ENCODE measurements at regions not wholly inside any gene's neighbourhood (a gene's known extent, or its start where the extent isn't known, plus 50 kb on each side); places are given as distances from the start of the nearest gene placed in this dataset.
"Not testable (repeated sequence)": the region's sequence is repeated elsewhere in the genome, so short reads cannot be mapped to it uniquely, and the experiment has no call there.

DNA sequence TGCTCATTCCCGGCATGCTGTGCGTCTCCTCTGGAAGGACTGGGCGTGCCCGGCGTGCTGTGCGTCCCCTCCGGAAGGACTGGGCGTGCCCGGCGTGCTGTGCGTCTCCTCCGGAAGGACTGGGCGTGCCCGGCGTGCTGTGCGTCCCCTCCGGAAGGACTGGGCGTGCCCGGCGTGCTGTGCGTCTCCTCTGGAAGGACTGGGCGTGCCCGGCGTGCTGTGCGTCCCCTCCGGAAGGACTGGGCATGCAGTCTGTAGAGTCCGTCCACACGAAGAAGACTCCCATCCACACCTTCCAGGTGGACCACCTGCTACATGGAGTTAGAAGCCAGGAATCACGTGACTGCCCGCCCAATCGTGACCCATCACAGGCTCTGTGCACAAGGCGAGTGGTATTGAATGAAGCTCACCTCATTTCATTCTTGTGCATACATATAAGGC lies 577.7 kb upstream of the ADARB2 start:
- not testable (repeated sequence) for H3K4ac ChIP-seq (ENCODE audit: low read depth in 1 of 2, low read length in 2 of 2); H2BK120ac ChIP-seq (ENCODE audit: low read depth, low read length); H3K14ac ChIP-seq (ENCODE audit: low read length in 2 of 2); H3K4me2 ChIP-seq (ENCODE audit: low read length, poor library complexity, severe bottlenecking); H3K9ac ChIP-seq (ENCODE audit: low read length); H3K4me1 ChIP-seq (ENCODE audit: control insufficient read depth, insufficient read depth, low read depth, low read length); H4K91ac ChIP-seq (ENCODE audit: low read length); H2BK15ac ChIP-seq (ENCODE audit: low read depth, poor library complexity, severe bottlenecking); H3K18ac ChIP-seq (ENCODE audit: low read depth in 1 of 2, low read length in 2 of 2); H3K27ac ChIP-seq (ENCODE audit: low read length, poor library complexity, severe bottlenecking); H2BK5ac ChIP-seq (ENCODE audit: low read depth, low read length, poor library complexity, severe bottlenecking); H3K79me1 ChIP-seq (replicated peaks; ENCODE audit: low read length, poor library complexity, severe bottlenecking); H2BK12ac ChIP-seq (ENCODE audit: low read length in 2 of 2); H3K4me3 ChIP-seq (ENCODE audit: insufficient read depth in 1 of 2, low read depth in 1 of 2, low read length in 2 of 2); H3K36me3 ChIP-seq (ENCODE audit: control insufficient read depth in 1 of 2, insufficient read depth in 2 of 2, low read depth in 1 of 2, low read length in 2 of 2); DNase-seq; H3K9me3 ChIP-seq (ENCODE audit: control insufficient read depth, low read length); H3K27me3 ChIP-seq (ENCODE audit: control insufficient read depth in 1 of 2, insufficient read depth in 1 of 2, low read length in 2 of 2); H3K23ac ChIP-seq (ENCODE audit: low read length in 2 of 2); H2AFZ ChIP-seq (ENCODE audit: low read depth, low read length); H4K8ac ChIP-seq (ENCODE audit: low read length); H2AK5ac ChIP-seq (ENCODE audit: low read length, severe bottlenecking)
- 95% methylated on average over 19 of the region's 32 CpGs for WGBS

- Histone ChIP-seq H3K18ac (ENCODE audit: low read depth in 1 of 2, low read length in 2 of 2) (no peak overlapping the region), H3K23ac (ENCODE audit: low read length in 2 of 2) (no peak overlapping the region), H3K9ac (ENCODE audit: low read length) (no peak overlapping the region), H3K9me3 (ENCODE audit: control insufficient read depth, low read length) (peaks cover 3% of the 10 kb centered on the region), H3K79me1 (replicated peaks; ENCODE audit: low read length, poor library complexity, severe bottlenecking) (no peaks in the 10 kb centered on the region), H3K27me3 (ENCODE audit: control insufficient read depth in 1 of 2, insufficient read depth in 1 of 2, low read length in 2 of 2) (no peaks in the 10 kb centered on the region), H3K27ac (ENCODE audit: low read length, poor library complexity, severe bottlenecking) (no peak overlapping the region), H3K4me3 (ENCODE audit: insufficient read depth in 1 of 2, low read depth in 1 of 2, low read length in 2 of 2) (no peak overlapping the region), H3K36me3 (ENCODE audit: control insufficient read depth in 1 of 2, insufficient read depth in 2 of 2, low read depth in 1 of 2, low read length in 2 of 2) (no peaks in the 10 kb centered on the region), H3K4ac (ENCODE audit: low read depth in 1 of 2, low read length in 2 of 2) (no peak overlapping the region), H2AFZ (ENCODE audit: low read depth, low read length) (no peak overlapping the region), H4K8ac (ENCODE audit: low read length) (no peak overlapping the region), H3K4me1 (ENCODE audit: control insufficient read depth, insufficient read depth, low read depth, low read length) (no peaks in the 10 kb centered on the region), H3K4me2 (ENCODE audit: low read length, poor library complexity, severe bottlenecking) (no peak overlapping the region), H2AK5ac (ENCODE audit: low read length, severe bottlenecking) (no peak overlapping the region), H2BK120ac (ENCODE audit: low read depth, low read length) (no peak overlapping the region), H2BK15ac (ENCODE audit: low read depth, poor library complexity, severe bottlenecking) (no peak overlapping the region), H2BK5ac (ENCODE audit: low read depth, low read length, poor library complexity, severe bottlenecking) (no peak overlapping the region), H3K14ac (ENCODE audit: low read length in 2 of 2) (no peak overlapping the region), H4K91ac (ENCODE audit: low read length) (no peak overlapping the region), H2BK12ac (ENCODE audit: low read length in 2 of 2) (no peak overlapping the region)
- 98% methylated on average over 1 of the region's 1 CpG for WGBS
- DNase-seq, result no peak
Observed at GRCh38 chr10:2306081-2306480, 568.8 kb upstream of the ADARB2 start.

GRCh38 chr10:2303169-2303568 lies 565.8 kb upstream of the ADARB2 start:
- Histone ChIP-seq H3K9me3 (ENCODE audit: control insufficient read depth, low read length) (peaks cover 8% of the 10 kb centered on the region), H3K4me1 (ENCODE audit: control insufficient read depth, insufficient read depth, low read depth, low read length) (no peaks in the 10 kb centered on the region), H3K27ac (ENCODE audit: low read length, poor library complexity, severe bottlenecking) (no peak overlapping the region), H2BK12ac (ENCODE audit: low read length in 2 of 2) (no peak overlapping the region), H3K36me3 (ENCODE audit: control insufficient read depth in 1 of 2, insufficient read depth in 2 of 2, low read depth in 1 of 2, low read length in 2 of 2) (no peaks in the 10 kb centered on the region), H2AFZ (ENCODE audit: low read depth, low read length) (no peak overlapping the region), H3K79me1 (replicated peaks; ENCODE audit: low read length, poor library complexity, severe bottlenecking) (no peaks in the 10 kb centered on the region), H2BK5ac (ENCODE audit: low read depth, low read length, poor library complexity, severe bottlenecking) (no peak overlapping the region), H2BK15ac (ENCODE audit: low read depth, poor library complexity, severe bottlenecking) (no peak overlapping the region), H3K23ac (ENCODE audit: low read length in 2 of 2) (no peak overlapping the region), H4K91ac (ENCODE audit: low read length) (no peak overlapping the region), H3K18ac (ENCODE audit: low read depth in 1 of 2, low read length in 2 of 2) (no peak overlapping the region), H3K9ac (ENCODE audit: low read length) (no peak overlapping the region), H3K4me2 (ENCODE audit: low read length, poor library complexity, severe bottlenecking) (no peak overlapping the region), H3K27me3 (ENCODE audit: control insufficient read depth in 1 of 2, insufficient read depth in 1 of 2, low read length in 2 of 2) (no peaks in the 10 kb centered on the region), H3K4me3 (ENCODE audit: insufficient read depth in 1 of 2, low read depth in 1 of 2, low read length in 2 of 2) (no peak overlapping the region), H4K8ac (ENCODE audit: low read length) (no peak overlapping the region), H3K14ac (ENCODE audit: low read length in 2 of 2) (no peak overlapping the region), H3K4ac (ENCODE audit: low read depth in 1 of 2, low read length in 2 of 2) (no peak overlapping the region), H2BK120ac (ENCODE audit: low read depth, low read length) (no peak overlapping the region), H2AK5ac (ENCODE audit: low read length, severe bottlenecking) (no peak overlapping the region)
- WGBS, result 49% methylated on average over 2 of the region's 2 CpGs
- no peak for DNase-seq

DNA sequence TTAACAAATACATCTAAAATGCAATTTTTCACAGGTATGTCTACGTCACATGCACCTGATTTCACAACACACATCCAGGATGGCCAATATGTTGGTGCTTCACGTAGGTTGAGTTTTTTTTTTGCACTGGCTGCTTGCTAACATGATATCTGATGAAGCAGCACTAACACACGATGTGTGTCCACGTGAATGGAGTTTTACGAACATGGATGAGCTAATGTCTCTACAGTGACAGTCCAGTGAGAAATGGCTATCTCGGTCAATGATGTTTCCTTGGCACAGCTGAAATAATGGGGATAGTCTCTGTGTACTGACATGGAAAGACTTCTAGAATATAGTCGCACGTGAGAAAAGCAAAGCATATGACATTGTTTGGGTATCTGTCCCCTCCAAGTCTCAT lies 563.9 kb upstream of the ADARB2 start:
- Histone ChIP-seq H3K18ac (ENCODE audit: low read depth in 1 of 2, low read length in 2 of 2) (no peak overlapping the region), H2AFZ (ENCODE audit: low read depth, low read length) (no peak overlapping the region), H2BK12ac (ENCODE audit: low read length in 2 of 2) (no peak overlapping the region), H2BK15ac (ENCODE audit: low read depth, poor library complexity, severe bottlenecking) (no peak overlapping the region), H3K9me3 (ENCODE audit: control insufficient read depth, low read length) (peaks cover 8% of the 10 kb centered on the region), H3K14ac (ENCODE audit: low read length in 2 of 2) (no peak overlapping the region), H3K79me1 (replicated peaks; ENCODE audit: low read length, poor library complexity, severe bottlenecking) (no peaks in the 10 kb centered on the region), H3K27me3 (ENCODE audit: control insufficient read depth in 1 of 2, insufficient read depth in 1 of 2, low read length in 2 of 2) (no peaks in the 10 kb centered on the region), H4K91ac (ENCODE audit: low read length) (no peak overlapping the region), H3K36me3 (ENCODE audit: control insufficient read depth in 1 of 2, insufficient read depth in 2 of 2, low read depth in 1 of 2, low read length in 2 of 2) (no peaks in the 10 kb centered on the region), H3K4ac (ENCODE audit: low read depth in 1 of 2, low read length in 2 of 2) (no peak overlapping the region), H3K4me1 (ENCODE audit: control insufficient read depth, insufficient read depth, low read depth, low read length) (no peaks in the 10 kb centered on the region), H2BK120ac (ENCODE audit: low read depth, low read length) (no peak overlapping the region), H3K9ac (ENCODE audit: low read length) (no peak overlapping the region), H3K4me3 (ENCODE audit: insufficient read depth in 1 of 2, low read depth in 1 of 2, low read length in 2 of 2) (no peak overlapping the region), H4K8ac (ENCODE audit: low read length) (no peak overlapping the region), H2AK5ac (ENCODE audit: low read length, severe bottlenecking) (no peak overlapping the region), H3K27ac (ENCODE audit: low read length, poor library complexity, severe bottlenecking) (no peak overlapping the region), H2BK5ac (ENCODE audit: low read depth, low read length, poor library complexity, severe bottlenecking) (no peak overlapping the region), H3K4me2 (ENCODE audit: low read length, poor library complexity, severe bottlenecking) (no peak overlapping the region), H3K23ac (ENCODE audit: low read length in 2 of 2) (no peak overlapping the region)
- 85% methylated on average over 8 of the region's 8 CpGs for WGBS
- no peak for DNase-seq

All from mesenchymal stem cell (in vitro differentiated cells and primary cell).